ENCODE measurements at regions not wholly inside any gene's neighbourhood (a gene's known extent, or its start where the extent isn't known, plus 50 kb on each side); places are given as distances from the start of the nearest gene placed in this dataset.

- DNase-seq (ENCODE audit: low read depth) = no peak
Observed at GRCh38 chr15:61633951-61634350, 404.8 kb upstream of the RORA start.

DNA sequence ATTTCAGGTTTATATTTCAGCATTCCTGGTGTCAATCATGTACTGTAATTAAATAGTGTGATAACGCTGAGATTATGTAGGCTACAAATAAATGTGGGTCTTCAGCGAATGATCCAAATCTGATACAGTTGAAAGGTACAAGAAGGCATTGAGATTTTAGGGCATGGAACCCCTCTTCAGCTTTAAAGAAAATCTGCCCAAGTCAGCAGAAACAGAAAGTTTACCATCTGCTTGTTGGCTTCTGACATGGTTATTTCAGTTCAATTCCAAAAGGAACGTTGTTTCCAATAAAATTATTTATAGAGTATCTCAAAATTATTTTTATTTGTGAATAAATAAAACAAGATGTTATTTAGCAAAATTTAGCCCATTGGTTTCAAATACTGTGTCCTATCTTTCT is 400.2 kb upstream of the RORA start:
- no peak for DNase-seq (ENCODE audit: low read depth)

DNA sequence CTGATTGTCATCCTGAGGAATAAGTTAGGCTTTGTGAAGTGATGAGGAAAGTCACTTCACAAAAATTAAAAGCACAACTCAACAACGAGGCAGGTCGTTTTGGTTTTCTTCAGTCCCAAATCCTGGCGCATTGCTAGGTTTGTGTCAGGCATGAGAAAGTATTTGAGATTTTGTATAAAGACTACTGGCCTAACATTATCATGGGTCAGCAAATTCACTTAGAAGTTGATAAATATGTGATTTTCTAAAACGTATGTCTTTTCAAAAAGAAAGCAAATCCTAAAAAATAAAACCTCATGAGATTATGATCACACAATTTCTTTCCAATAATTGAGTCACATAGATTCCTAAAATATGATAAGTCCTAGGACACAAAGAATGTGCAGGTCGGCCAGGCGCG is 395.8 kb upstream of the RORA start:
- DNase-seq (ENCODE audit: low read depth) = no peak

- no peak for DNase-seq (ENCODE audit: low read depth)
Observed at GRCh38 chr15:61623746-61624145, 394.6 kb upstream of the RORA start.

- no peak for DNase-seq (ENCODE audit: low read depth)
Observed at GRCh38 chr15:61621865-61622264, 392.8 kb upstream of the RORA start.

DNA sequence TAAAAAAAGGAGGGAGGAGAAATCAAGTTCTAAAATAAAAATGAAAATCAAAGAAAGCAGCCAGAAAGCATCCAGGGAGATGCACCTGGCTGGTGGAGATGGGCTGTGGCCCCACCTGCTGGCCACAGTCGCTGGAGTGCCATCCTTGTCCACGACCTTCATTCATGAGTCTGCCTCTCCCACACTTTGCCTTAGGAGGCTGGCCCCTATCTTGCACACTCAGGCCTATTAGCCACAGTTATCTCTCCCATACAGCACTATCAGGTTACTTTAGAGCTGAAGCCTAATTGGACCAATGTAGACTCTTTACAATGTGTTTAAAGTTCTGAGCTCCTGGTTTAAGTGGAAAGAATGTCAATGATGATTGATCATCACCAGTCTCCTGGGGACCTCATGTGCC is 392.0 kb upstream of the RORA start:
- no peak for DNase-seq (ENCODE audit: low read depth)

DNA sequence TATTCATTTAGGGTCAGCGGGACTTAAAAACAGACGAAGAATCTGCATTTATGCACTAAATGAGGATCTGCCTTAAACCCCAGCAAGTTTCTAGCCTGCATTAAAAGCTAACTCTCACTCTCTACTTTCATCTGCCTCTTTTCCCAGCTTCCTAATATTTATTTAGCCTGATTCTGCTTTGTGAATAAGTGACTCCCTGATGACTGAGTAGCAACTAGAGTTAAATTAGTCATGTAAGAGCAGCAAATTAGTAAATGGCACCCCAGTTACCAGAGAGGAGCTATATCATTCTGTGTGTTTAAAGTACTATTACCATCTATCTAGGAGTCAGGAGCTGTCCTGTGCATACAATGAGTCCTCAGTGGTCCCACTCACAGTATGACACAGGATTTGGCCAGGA is 391.0 kb upstream of the RORA start:
- no peak for DNase-seq (ENCODE audit: low read depth)

DNA sequence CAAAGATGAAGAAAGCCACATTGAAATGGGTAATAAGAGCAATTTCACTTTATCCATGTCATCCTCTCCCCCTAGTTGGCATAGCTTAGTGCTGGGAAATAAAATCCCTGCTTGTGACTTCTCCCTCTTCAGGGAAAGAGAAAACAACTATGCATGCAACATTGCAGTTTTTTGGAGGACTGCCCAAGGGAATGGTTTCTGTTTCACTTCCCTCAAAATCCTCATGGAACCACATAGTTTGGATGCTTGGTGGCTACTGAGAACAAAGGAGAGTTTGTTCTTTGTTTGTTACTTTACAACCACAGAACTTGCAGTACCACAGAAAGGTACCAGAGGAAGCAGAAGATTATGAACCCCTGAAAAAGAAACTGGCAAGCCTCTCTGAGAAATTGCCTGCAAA is 384.6 kb upstream of the RORA start:
- DNase-seq (ENCODE audit: low read depth) = no peak

- DNase-seq (ENCODE audit: low read depth) = no peak
Observed at GRCh38 chr15:61613138-61613537, 384.0 kb upstream of the RORA start.

DNA sequence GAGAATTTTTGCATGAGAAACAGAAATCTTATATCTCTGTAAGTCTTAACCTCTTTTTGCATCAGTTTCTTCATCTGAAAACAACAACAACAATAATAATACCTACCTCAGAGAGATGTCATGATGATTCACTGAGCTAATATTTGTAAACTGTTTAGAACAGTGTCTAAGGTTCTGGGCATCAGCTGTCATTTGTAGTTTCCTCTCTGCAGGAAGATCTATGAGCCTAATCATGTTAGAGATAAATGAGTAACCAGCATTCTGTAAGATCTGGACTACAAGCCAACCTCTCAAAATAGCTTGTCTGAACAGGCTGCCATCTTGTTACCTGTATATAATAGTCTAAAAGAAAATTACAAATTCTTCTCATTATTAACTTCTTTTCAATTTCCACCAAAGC is 383.0 kb upstream of the RORA start:
- DNase-seq (ENCODE audit: low read depth) = no peak

- DNase-seq (ENCODE audit: low read depth) = no peak
Observed at GRCh38 chr15:61605343-61605742, 376.2 kb upstream of the RORA start.

GRCh38 chr15:61598655-61599054 is 369.6 kb upstream of the RORA start:
- DNase-seq (ENCODE audit: low read depth) = no peak

GRCh38 chr15:61584410-61584809 is 355.3 kb upstream of the RORA start:
- no peak for DNase-seq (ENCODE audit: low read depth)

GRCh38 chr15:61582092-61582491 is 353.0 kb upstream of the RORA start:
- no peak for DNase-seq (ENCODE audit: low read depth)

GRCh38 chr15:61575597-61575996 is 346.5 kb upstream of the RORA start:
- DNase-seq (ENCODE audit: low read depth) = no peak

- no peak for DNase-seq (ENCODE audit: low read depth)
Observed at GRCh38 chr15:61571026-61571425, 341.9 kb upstream of the RORA start.

- DNase-seq (ENCODE audit: low read depth) = no peak
Observed at GRCh38 chr15:61564785-61565184, 335.7 kb upstream of the RORA start.

DNA sequence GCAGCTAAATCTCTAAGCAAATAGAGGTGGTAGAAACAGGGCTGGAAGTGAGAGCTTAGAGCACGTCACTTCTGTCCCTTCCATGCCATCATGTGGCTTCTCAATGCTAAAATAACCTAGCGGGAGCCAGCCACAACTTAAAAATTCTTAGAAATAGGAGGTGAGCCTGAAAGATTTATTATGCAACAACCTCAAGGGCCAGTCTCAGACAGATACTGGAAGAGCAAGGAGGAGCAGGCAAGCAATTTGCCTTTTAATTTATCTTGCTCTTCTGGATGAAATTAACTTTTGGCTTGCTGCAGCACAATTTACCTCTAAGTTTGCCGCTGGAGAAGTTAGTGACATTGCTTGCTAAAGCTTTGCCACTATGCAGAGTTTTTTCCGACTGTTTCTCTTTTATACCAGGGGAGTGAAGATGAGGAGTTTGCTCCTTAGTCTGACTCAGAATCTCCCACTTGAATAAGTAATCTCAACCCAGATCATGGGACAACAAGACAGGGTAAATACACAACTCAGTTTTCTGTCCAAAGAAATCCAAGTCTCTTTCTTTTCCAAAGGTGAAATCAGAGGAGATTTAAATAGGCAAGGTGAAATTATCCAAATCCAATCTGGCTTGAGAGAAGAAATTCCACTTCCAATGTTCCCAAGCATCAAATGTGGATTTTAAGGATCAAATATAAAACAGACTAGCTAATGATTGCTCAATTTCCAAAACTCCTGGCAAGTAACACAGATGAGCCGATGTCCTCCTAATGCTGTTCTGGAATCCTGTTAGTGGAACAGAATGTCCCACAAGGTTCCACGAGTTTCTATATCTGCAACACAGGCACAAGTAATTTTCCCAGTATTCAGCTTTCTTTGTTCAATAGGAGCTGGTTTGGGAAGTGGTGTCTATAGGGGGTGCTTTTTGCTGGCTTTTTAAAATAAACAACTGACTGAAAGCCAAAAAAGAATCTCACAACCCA is 329.4 kb upstream of the RORA start:
- DNase-seq (ENCODE audit: low read depth) = no peak

GRCh38 chr15:61556037-61556648 is 327.0 kb upstream of the RORA start:
- peak; percentile 6 for DNase-seq (ENCODE audit: low read depth)

GRCh38 chr15:61549727-61550126 is 320.6 kb upstream of the RORA start:
- DNase-seq (ENCODE audit: low read depth) = no peak

DNA sequence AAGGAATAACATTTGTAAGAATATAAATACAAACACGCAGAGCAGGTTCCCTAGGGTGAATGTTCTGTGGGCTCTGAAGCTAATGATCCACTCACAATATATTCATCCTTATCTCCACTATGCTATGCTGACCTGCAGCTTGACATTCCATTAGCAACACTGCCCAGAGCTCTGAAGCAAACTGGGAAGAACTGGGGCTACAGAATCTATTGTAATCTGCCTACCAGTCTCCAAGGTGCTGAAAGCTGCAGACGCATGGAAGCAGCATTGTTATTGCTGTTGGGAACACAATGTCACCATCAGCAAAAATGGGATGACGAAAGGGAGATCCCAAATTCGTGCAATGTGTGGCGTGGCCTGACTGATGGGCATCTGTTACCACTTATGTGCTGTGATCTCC is 316.7 kb upstream of the RORA start:
- no peak for DNase-seq (ENCODE audit: low read depth)

DNA sequence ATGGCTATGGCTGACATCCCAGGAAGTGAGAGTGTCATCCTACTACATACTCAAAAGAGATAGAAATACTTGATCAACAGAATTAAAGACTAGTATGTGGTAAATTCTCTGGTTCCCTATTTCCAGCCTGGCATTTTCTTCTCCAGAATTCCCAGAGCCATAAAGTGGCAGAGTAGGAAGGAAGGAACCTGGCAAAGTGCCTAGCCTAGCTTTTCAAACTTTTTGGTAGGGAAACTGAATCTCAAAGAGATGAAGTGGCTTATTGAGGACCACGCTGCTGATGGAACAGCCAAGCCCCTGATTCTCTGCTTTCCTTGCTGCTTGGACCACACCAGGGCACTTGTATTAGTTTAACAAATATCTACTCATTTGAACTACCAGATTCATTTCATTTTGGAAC is 312.4 kb upstream of the RORA start:
- no peak for DNase-seq (ENCODE audit: low read depth)

GRCh38 chr15:61537337-61537736 is 308.2 kb upstream of the RORA start:
- DNase-seq (ENCODE audit: low read depth) = no peak

- DNase-seq (ENCODE audit: low read depth) = no peak
Observed at GRCh38 chr15:61534986-61535385, 305.9 kb upstream of the RORA start.
